GM21825 (cell line): ENCODE measurements at regions not wholly inside any gene's neighbourhood (a gene's known extent, or its start where the extent isn't known, plus 50 kb on each side); places are given as distances from the start of the nearest gene placed in this dataset.

Source experiments
- ATAC-seq: cut with Tn5 transposase; IDR thresholded peaks from one replicate; pipeline ENCODE4 v1.9.1; 2021; ENCODE audit warnings: mild to moderate bottlenecking, moderate library complexity; ENCODE audit not compliant: unreplicated experiment

DNA sequence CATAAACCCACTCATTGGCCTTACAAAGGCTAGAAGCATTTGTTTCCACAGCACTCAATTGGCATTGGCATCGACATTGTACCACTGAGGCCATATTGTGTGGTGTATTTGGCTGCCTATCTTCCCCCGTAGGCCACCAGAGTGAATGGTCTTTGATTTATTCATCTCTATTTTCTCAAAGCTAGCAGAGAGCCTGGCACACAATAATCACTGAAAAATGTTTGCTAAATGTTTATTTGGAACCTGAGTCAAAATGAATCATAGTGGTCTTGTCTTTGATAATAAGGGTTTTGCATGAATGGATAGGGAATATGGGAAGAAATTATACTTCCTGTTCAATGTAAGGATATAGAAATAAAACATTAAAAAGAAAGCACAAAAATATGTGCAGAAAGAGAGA lies 107.3 kb upstream of the SLC8A1 start:
- ATAC-seq: no peak

GRCh38 chr2:40564184-40564583 lies 112.3 kb upstream of the SLC8A1 start:
- no peak for ATAC-seq

DNA sequence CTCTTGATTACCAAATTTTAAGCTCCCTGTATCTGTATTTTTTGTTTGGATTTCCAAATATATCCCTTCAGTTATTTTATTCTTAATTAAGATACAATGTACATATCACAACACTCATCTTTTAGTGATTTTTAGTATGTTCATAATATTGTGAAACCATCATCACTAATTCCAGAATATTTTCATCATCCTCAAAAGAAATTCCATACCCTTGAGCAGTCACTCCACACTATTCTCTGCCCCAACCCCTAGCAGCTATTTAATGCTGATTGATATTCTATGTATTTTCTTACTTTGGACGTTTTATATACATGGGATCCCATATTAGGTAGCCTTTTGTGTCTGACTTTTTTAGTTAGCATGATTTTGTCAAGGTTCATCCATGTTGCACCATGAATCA lies 127.4 kb upstream of the SLC8A1 start:
- no peak for ATAC-seq

- no peak for ATAC-seq
Measured at GRCh38 chr2:40584432-40584831, 132.5 kb upstream of the SLC8A1 start.

GRCh38 chr2:40591774-40592173 lies 139.9 kb upstream of the SLC8A1 start:
- no peak for ATAC-seq

DNA sequence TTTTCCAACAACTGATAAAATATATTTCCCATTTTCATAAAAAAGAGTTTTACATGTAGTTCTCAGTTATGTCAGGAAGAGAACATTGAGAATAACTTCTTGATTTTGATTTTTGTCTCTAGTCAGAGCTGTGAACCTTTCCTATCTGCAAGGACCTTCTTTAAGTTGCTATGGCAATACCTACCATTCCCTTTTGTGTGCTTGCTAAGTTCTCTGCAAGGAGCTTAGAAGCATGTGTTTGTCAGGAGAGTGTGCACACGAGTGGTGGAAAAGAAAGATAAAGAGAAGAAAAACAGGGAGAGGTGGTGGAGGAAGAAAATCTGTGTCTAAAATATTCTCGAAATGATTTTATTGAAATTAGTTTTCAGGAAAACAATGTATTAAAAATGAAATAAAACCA lies 140.3 kb upstream of the SLC8A1 start:
- no peak for ATAC-seq

GRCh38 chr2:40606862-40607261 lies 155.0 kb upstream of the SLC8A1 start:
- no peak for ATAC-seq

DNA sequence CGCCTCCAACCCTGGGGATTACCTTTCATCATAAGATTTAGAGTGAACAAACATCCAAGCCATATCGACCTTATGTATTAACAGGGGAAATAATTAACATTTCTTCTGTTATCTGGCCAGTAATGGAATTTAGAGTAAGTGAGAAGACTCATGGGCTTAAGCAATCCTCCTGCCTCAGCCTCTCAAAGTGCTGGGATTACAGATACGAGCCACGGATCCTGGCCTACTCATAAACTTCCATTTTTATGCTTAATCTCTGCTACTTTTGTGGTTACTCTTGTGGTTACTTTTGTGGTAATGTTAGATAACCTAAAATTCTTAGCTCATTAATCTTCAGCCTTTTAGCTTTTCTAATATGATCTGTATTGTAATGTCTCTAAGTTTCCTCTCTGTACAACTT lies 159.3 kb upstream of the SLC8A1 start:
- ATAC-seq: no peak

DNA sequence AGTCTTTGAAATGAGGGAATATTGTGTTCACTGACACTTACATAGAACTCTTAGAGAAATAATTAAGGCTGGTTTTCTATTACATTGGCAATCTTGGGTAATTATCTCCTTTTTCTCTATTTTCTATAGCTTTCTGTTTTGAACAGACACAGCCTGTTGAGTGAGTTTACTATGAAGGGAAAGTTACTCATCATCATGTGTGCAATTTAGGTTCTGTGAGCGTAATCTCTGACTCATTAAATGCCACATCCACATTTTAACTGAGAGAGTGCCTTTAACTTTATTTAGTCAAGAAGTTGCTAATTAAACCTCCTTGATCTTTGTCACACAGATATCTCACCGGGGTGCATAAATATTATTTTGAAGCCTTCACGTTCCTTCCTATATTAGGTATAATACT lies 174.0 kb upstream of the SLC8A1 start:
- no peak for ATAC-seq

- no peak for ATAC-seq
Measured at GRCh38 chr2:40628556-40628955, 176.7 kb upstream of the SLC8A1 start.

GRCh38 chr2:40629768-40630434 lies 178.0 kb upstream of the SLC8A1 start:
- ATAC-seq: no peak

GRCh38 chr2:40639320-40639719 lies 187.4 kb upstream of the SLC8A1 start:
- no peak for ATAC-seq

DNA sequence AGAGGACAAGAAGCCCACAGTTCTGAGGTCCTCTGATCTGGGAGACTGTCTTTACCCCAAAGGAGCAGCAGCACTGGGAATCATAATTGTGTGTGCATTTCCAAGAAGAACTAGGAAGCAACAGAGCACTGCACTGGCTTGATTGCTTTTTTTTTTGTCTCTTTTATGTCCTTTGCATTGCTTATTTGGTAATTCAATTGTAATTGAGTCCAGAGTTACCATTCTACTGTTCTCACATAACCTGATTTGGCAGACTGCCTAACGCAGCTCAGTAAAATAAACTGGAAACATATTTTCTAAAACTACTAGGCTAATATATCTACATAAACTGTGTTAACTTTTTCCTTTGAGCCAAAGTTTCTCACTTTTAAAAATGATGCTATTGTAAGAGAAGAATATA lies 190.3 kb upstream of the SLC8A1 start:
- ATAC-seq: no peak

GRCh38 chr2:40642726-40643125 lies 190.8 kb upstream of the SLC8A1 start:
- no peak for ATAC-seq

GRCh38 chr2:40646642-40647041 lies 194.8 kb upstream of the SLC8A1 start:
- ATAC-seq: no peak

DNA sequence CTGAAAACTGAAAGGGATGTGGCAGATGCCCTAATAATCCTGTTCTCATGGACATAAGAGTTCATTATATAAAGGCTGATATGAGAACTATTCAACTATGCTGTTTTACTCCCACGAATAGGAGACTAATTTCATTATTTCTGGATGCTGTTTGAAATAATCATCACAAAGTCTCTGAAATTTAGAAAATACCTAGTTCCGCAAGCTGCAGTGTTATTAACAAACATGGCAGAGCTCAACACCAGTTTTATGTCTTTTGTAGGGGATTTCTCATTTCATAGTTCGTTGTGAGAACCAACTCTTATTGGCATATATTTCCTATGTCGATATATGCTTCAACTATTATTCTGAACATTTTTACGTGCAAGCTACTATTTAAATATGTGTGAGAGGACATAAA lies 200.3 kb upstream of the SLC8A1 start:
- no peak for ATAC-seq

DNA sequence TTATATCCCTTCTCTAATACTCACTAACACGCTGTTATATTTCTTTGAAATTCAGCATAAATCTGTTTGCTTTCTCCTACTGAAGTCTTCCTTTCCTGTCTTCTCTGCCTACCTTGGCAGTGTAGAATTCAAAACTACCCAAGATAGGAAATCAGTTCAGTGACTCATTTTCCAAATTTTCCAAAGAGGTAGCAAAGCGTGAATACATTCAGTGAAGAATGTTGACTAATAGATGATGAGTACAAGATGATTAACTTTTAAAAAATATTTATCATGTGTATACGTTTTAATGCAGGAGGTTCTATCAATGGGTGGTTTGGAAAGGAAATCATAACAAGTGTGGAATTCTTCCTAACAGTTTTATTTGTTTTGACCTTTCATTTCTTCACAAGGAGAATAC lies 201.9 kb upstream of the SLC8A1 start:
- no peak for ATAC-seq

DNA sequence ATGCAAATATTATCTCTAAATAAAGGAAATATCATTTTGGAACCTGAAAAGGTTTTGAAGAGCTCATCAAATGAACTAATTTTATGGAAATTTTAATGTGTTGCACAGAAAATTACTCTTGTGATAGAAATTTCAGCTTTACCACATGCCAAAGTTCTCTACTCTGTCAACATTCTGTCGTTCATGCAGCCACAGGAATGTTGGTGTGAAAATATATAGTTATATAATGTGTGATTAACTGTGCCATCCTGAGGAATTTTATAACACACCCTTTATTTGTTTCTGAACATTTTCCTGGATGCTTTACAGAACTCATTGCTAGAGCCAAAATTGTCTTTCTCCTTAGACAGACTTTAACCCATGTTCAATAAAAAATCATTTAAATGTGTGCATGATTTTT lies 202.5 kb upstream of the SLC8A1 start:
- no peak for ATAC-seq

DNA sequence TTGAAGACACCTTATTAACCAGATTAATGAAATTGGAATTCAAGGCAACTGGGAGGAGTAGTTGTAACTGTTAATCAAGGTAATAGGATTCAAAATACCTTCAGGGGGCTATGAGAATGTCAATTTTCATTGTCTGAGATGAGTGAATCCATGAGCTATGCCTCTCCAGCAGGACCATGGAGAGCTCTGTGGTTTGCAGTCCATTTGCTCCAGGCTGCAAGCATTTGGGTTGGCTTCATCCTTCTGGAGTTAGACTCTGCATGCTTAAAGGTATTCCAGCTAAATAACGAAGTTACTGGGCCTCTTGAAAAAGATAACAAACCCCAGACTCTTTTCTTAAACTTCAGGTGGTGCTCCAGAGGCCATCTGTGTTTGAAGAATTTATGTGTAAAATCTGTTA lies 207.1 kb upstream of the SLC8A1 start:
- no peak for ATAC-seq

GRCh38 chr2:40665493-40666232 lies 213.8 kb upstream of the SLC8A1 start:
- ATAC-seq: no peak

DNA sequence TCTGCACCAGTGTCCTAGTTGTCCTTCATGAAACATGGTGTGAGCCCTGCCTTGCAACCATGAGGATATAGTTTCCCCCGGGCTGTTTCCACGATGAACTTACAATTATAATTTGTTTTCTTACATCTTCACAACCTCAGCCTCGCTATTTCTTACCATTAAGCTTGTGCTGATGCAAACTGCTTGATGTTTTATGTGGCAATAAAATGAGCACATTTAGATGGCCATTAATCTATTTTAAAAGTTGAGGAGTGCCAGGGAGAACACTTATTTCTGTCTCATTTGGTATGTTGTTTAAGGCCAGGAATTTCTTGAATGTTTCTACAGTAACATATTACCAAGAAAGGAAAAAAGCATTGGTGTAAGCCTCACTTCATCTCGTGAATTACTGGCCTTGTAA lies 214.5 kb upstream of the SLC8A1 start:
- ATAC-seq: no peak

- no peak for ATAC-seq
Measured at GRCh38 chr2:40668425-40668824, 216.5 kb upstream of the SLC8A1 start.
